HG03460 (cell line): ENCODE measurements at regions not wholly inside any gene's neighbourhood (a gene's known extent, or its start where the extent isn't known, plus 50 kb on each side); places are given as distances from the start of the nearest gene placed in this dataset.

Source experiments
- ATAC-seq: cut with Tn5 transposase; IDR thresholded peaks from one replicate; pipeline ENCODE4 v1.9.1; 2021; ENCODE audit not compliant: unreplicated experiment

DNA sequence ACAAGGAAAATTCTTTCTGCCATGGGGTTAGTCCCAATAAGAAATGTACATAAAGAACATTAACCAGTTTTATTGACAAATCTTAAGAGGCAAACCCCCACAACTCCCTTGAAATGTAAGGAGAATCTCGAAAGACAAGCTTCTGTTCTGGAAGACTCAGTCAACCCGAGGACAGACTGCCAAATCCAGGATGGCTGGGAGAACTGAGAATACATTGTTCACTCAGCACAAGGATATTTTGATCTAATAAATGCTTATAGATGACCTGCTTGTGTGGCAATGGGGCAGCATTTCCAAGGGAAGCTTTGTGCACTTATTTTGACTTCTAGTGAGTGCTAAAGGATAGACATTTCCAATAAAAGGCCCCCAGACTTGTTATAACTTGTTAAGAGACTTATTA is 280.4 kb downstream of the DHX15 start:
- no peak for ATAC-seq

GRCh38 chr4:24298911-24299310 is 285.4 kb downstream of the DHX15 start:
- no peak for ATAC-seq

GRCh38 chr4:24287096-24287495 is 297.3 kb downstream of the DHX15 start:
- no peak for ATAC-seq

- ATAC-seq, result no peak
These were observed 298.6 kb downstream of the DHX15 start for GRCh38 chr4:24285759-24286158.

DNA sequence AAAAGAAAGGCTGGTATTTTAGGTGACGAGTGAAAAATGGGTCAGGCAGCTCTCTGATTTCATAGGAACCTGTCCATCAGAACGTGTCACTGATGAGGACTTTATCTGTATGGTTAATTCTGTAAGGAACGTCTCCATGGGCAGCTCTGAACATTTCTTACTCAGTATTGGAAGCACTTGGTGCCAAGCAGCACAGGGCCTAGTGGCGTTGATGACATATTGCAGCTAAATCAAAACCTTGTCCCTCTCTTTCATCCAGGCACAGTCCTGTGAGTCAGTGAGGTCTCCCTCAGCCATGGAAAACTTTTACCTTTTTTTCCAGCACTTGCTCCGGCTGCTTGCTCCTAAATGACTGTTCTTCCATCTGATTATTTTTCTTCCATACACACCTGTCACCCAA is 301.9 kb downstream of the DHX15 start:
- ATAC-seq, result no peak

- ATAC-seq, result no peak
These were observed 304.4 kb downstream of the DHX15 start for GRCh38 chr4:24279911-24280375.

DNA sequence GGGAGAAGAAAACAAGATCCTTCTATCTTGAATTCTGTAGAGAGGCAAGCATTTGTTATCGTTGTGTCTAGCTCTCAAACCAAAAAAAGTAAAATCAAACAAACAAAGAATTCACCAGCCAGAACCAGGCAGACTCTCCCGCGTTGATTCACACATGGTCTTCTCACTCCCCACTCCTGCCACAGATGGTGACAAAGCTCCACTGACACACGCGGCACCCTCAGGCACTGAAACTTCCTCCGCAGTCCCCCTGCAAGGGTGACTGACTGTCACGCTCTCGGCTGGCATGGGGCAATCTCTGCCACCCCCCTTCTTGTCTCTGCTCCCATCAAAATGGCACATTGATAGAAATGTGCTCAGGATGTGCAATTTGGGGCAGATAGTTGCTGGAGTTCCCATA is 304.9 kb downstream of the DHX15 start:
- ATAC-seq, result no peak

- ATAC-seq, result no peak
These were observed 305.7 kb downstream of the DHX15 start for GRCh38 chr4:24278693-24279092.

- ATAC-seq, result no peak
These were observed 309.9 kb downstream of the DHX15 start for GRCh38 chr4:24274381-24274941.

GRCh38 chr4:24273136-24273535 is 311.2 kb downstream of the DHX15 start:
- ATAC-seq, result no peak

DNA sequence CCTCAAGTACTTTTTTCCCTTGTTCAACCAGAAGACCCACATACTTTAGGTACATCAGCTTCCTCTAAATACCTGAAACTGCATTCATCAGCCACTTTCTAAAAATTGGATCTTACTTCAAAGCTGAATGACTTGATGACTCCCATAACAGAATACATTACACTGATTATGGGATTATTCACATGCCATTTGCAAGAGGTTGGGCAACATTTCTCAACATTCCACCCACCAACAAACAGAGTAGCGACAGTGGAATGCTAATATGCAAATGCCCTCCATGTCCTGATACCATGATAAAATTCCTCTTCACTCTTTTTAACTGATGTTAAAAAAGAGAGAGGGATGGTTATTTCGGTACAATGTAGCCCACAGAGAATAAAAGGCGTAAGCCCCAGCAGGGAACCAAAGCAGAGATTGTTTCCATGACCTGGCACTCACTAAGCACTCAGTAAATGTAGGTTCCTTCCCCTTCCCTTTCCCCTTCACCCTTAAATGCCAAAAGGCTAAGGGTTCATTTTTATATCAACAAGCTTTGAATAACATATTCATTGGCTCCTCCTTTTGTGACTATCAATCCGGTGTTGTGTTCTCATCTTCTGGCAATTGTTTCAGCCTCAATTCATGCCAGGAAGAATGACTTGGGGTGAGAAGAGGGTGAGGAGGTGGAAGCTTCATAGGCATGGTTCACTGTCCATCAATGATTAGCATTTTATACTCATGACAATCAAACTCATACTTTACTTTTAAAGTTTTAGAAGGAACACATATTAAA is 317.2 kb downstream of the DHX15 start:
- ATAC-seq, result no peak

DNA sequence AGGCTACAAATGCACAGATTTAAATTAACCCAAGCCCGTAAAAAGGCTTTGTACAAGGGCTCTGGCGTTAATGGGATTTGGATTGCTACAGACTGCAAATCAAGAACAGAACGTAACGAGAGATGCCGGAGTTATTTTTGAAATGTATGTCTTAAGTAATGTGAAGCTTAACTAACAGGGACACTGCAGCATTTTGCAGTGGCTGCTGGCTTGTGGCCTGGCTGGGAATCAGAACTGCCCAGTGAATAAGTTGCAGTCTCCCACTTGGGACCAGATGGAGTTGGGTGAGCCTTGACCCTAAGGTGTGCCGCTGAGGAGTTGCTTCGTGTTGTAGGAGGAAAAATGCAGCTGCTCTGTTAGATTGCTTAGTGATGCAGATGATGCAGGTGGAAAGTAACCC is 318.4 kb downstream of the DHX15 start:
- ATAC-seq, result no peak

DNA sequence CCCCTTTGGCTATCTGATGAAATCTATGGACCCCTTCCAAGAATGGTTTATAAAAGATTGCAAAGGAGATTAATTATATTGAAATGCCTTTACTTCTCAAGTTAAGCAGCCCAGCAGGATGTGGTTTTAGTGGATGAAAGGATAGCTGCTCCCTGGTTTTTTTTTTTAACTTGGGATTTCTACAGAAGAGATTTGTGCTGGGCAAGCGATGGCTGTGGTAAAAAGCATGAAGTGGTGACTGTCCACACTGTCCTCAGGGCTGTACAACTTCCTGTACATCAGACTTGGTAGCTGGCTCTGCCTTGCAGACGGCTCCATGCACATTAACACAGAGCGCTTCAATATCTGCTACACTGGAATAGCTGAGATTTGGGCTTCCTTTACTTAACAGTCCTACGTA is 321.7 kb downstream of the DHX15 start:
- ATAC-seq, result no peak

GRCh38 chr4:24262084-24262483 is 322.3 kb downstream of the DHX15 start:
- no peak for ATAC-seq

DNA sequence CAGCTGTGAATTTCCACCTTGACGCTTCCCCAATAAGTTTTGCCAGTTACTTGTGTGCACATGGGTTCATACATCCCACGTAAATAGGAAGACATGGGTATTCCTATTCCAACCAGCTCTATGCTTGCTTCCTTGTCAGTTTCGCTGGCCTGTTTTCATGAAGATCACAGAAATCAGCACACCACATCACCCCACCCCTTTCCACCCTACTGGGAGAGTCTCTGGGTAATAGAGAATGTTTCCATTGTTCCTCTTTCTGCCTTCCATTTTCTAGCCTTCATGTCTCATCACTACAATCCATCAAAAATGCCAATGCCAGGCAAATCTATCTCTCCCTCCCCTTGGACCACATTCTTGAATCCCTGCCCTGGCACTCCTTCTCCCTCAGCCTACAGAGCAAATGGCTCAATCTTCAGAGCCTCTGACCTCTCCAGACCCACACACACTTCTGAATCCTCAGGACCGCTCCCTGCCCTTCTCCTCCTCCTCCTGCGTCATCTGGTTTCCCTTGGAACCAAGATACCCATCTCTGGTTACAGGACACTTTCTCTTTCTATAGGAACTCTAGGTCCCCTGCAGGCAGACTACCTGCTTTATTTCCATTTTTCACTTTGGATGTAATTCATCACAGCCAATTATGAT is 323.3 kb downstream of the DHX15 start:
- no peak for ATAC-seq

DNA sequence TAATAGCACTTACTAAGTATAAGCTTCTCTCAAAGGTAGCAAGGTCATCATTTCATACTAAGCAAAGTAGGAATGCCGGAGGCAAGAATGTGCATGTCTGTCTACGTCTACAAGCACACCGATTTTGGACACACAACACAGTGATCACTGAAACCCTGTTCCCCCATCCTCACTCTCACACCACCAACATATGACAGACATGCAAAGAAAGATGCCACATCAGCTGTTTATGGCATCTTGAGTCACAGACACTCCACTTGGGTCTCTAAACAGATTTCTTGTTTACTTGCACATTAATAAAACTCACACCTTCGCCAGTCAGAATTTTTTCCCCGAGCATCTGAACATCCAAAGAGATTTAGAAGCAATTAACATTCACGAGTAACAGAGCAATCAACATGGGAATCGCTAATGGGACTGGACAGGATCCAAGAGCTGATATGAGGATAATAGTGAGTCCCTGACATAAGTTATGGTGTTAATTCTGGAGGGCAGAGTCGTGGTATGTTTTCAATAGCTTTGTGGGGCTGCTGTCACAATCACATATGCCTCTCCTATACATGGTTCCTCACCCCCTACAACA is 324.1 kb downstream of the DHX15 start:
- no peak for ATAC-seq

GRCh38 chr4:24256547-24256946 is 327.8 kb downstream of the DHX15 start:
- no peak for ATAC-seq

DNA sequence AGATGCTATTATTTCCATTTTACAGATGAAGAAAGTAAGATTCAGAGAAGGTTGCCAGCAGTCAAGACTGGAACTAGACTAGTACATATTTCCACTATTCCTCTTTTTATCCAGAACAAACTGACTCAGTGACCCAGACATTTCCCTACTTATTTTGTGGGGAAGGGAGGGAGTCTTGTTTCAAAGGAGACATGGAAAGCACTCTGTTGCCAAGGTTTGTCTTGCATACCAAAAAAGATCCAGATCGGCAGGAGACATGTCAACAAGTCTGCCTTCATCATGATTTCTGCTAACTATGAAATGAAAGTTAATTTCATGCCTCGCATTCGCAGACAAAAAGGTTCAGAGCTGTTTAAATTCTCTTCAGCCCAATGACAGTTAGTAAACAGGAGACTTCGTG is 328.3 kb downstream of the DHX15 start:
- ATAC-seq, result no peak

DNA sequence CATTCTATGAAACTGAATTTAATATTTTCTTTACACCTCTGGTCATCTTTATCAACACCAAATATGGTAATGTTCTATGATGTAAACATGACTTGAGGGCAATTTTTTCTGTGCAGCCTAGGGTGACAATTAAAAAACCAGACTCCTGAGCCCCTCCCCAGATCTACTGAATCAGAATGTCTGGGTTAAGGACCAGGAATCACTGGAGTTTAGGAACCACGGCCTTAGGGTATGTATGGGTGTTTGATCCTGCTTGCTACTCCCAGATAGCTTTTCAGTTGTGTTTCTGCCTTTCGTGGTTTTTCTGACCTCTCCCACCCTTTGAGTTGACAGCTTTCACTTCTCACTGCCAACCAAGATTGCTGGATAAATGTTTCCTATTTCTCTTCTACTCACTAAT is 332.2 kb downstream of the DHX15 start:
- ATAC-seq, result no peak

GRCh38 chr4:24251589-24251988 is 332.8 kb downstream of the DHX15 start:
- no peak for ATAC-seq

DNA sequence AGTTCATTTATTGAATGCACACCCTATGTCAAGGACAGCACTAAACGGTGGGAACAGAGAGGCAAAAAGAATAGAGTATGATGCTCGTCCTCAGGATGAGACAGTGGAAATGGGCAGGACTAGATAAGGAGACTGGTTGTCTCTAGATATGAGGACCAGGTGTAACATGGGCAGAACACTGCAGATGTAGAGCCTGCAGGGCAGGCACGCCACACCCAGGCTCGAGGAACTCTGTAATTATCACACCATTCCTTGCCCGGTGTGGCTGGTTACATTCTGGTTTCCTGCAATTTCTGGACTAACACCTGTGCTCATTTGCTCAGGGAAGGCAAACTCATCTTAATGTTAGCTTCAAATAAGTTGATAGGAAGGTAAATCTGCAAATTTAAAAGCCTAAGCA is 334.4 kb downstream of the DHX15 start:
- no peak for ATAC-seq
